PC-3 (cell line): ENCODE measurements at regions not wholly inside any gene's neighbourhood (a gene's known extent, or its start where the extent isn't known, plus 50 kb on each side); places are given as distances from the start of the nearest gene placed in this dataset.

Source experiments
- EZH2phosphoT487 ChIP-seq: fragments of 300-600 bp; sonication (generic); IDR thresholded peaks from 2 replicates; pipeline ENCODE4 v1.6.1; 2018; ENCODE audit warnings: mild to moderate bottlenecking, antibody characterized with exemption, low read length, borderline replicate concordance
- TF ChIP-seq, protein P1 (sequence below): fragments of 300-600 bp; sonication (generic); conservative IDR thresholded peaks from 2 replicates; pipeline ENCODE4 v1.5.1; 2017; ENCODE audit warnings: antibody characterized with exemption, low read depth, mild to moderate bottlenecking, low read length

DNA sequence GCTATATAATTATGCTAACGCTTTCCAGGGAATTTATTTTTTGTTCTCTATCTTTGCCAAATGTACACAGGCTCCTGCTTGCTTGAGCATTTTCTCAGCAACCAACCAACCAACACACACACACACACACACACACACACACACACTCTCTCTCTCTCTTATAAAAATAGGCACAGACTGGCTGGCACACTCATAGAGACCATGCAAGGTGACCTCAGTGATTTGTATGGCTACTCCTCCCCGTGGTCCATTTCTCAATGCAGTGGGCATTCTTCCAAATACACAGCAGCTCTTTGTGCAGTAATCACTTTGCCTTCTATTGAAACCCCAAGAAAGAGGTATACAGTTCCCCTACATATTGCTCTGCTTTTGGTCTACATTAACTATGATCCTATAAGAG is 416.0 kb downstream of the MAN2A1 start:
- TF ChIP-seq, protein P1, sequence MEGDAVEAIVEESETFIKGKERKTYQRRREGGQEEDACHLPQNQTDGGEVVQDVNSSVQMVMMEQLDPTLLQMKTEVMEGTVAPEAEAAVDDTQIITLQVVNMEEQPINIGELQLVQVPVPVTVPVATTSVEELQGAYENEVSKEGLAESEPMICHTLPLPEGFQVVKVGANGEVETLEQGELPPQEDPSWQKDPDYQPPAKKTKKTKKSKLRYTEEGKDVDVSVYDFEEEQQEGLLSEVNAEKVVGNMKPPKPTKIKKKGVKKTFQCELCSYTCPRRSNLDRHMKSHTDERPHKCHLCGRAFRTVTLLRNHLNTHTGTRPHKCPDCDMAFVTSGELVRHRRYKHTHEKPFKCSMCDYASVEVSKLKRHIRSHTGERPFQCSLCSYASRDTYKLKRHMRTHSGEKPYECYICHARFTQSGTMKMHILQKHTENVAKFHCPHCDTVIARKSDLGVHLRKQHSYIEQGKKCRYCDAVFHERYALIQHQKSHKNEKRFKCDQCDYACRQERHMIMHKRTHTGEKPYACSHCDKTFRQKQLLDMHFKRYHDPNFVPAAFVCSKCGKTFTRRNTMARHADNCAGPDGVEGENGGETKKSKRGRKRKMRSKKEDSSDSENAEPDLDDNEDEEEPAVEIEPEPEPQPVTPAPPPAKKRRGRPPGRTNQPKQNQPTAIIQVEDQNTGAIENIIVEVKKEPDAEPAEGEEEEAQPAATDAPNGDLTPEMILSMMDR, result no peak
- no peak for TF ChIP-seq EZH2phosphoT487
